Omental fat pad (tissue), 3 donors: ENCODE measurements at regions not wholly inside any gene's neighbourhood (a gene's known extent, or its start where the extent isn't known, plus 50 kb on each side); places are given as distances from the start of the nearest gene placed in this dataset.

Experiments used
- ATAC-seq: fragments of 150-250 bp; one replicate; pipeline ENCODE4 v1.9.1; 2016; ENCODE audit warnings: mild to moderate bottlenecking, moderate library complexity; ENCODE audit not compliant: low FRiP score
- DNase-seq: peaks from one replicate; pipeline ENCODE4 v3.0.0-alpha.2; 2019; ENCODE audit warnings: low spot score
- TF ChIP-seq, protein P1 (sequence below), 3 donors: fragments of 450-650 bp; IDR thresholded peaks; one replicate each; pipeline ENCODE4 v1.5.1; 2016 to 2017; ENCODE audit warnings: antibody characterized with exemption in 3 of 3, mild to moderate bottlenecking in 3 of 3, moderate library complexity in 2 of 3

- no peak for DNase-seq
- TF ChIP-seq, protein P1, sequence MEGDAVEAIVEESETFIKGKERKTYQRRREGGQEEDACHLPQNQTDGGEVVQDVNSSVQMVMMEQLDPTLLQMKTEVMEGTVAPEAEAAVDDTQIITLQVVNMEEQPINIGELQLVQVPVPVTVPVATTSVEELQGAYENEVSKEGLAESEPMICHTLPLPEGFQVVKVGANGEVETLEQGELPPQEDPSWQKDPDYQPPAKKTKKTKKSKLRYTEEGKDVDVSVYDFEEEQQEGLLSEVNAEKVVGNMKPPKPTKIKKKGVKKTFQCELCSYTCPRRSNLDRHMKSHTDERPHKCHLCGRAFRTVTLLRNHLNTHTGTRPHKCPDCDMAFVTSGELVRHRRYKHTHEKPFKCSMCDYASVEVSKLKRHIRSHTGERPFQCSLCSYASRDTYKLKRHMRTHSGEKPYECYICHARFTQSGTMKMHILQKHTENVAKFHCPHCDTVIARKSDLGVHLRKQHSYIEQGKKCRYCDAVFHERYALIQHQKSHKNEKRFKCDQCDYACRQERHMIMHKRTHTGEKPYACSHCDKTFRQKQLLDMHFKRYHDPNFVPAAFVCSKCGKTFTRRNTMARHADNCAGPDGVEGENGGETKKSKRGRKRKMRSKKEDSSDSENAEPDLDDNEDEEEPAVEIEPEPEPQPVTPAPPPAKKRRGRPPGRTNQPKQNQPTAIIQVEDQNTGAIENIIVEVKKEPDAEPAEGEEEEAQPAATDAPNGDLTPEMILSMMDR (IDR thresholded peaks at IDR 0.05): no peak
- ATAC-seq: no peak
These were observed 575.6 kb upstream of the MKI67 start for GRCh38 chr10:128701837-128702236.

- no peak for ATAC-seq
- DNase-seq: no peak
- TF ChIP-seq, protein P1 (IDR thresholded peaks at IDR 0.05): no peak
These were observed 578.5 kb upstream of the MKI67 start for GRCh38 chr10:128704716-128705115.

- TF ChIP-seq, protein P1 (IDR thresholded peaks at IDR 0.05): no peak
- ATAC-seq: no peak
- no peak for DNase-seq
These were observed 582.0 kb upstream of the MKI67 start for GRCh38 chr10:128708182-128708581.

DNA sequence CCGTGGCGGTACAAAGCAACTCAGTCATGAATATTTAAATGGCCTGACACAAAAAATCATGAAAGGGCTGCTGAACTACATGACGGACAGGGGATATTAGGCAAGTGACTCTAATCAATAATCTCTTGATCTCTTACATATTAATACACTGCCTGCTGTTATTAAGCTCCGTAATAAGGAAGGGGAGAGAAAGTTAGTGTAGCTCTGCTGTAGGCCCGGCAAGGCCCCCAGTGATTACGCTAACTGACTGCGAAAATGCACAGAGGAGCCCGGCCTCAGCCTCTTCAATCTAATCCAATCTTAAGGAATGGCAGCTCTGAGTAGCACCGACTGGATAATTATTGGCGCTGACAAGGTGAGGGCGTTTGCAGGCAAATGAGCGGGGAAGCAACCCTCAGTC, 583.5 kb upstream of the MKI67 start:
- ATAC-seq: no peak
- no peak for DNase-seq
- TF ChIP-seq, protein P1 (IDR thresholded peaks at IDR 0.05): no peak

DNA sequence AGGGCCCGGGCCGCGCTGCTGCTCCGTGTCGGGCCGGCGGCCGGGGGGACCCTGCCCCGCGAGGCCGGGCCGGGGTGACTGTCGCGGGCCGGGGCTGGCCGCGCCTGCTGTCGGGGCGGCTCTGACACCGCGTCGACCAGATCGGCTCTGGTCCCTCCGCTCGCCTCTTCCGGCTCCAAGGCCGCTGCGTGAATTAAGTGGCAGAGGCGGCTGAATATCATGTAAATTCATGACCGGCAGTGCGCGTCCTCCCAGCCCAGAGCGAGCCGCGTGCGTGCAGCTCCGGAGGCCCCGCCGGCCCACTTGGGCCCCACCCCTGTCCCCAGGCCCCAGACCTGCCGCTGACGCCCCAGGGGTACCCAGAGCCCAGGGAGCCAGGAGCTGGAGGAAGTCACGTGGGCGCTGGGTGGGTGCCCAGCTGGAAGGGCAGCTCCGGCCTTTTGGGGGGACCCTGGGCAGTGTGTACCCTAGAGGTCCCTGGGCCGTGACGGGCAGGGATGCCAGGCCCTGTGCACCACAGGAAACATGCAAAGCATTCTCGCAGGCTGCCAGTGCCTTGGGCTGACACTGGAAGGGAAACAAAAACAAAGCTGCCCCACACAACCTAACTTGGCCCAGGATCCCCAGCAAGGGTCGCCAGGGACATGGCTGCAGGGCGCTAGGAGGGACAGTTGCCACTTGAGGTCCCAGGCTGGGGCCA, 584.0 kb upstream of the MKI67 start:
- TF ChIP-seq, protein P1 (IDR thresholded peaks at IDR 0.05): no peak
- DNase-seq: no peak
- no peak for ATAC-seq

- TF ChIP-seq, protein P1 (IDR thresholded peaks at IDR 0.05): no peak
- no peak for DNase-seq
- no peak for ATAC-seq
These were observed 584.6 kb upstream of the MKI67 start for GRCh38 chr10:128710798-128711183.

GRCh38 chr10:128711806-128712205, 585.6 kb upstream of the MKI67 start:
- ATAC-seq: no peak
- no peak for DNase-seq
- TF ChIP-seq, protein P1 (IDR thresholded peaks at IDR 0.05): no peak
